NCI-H82 (cell line): ENCODE measurements at regions not wholly inside any gene's neighbourhood (a gene's known extent, or its start where the extent isn't known, plus 50 kb on each side); places are given as distances from the start of the nearest gene placed in this dataset.

Experiments used
- DNase-seq: peaks from one replicate; lab custom pipeline; 2025; lab: John Stamatoyannopoulos, UW

GRCh38 chr12:125193376-125194152 lies 128.3 kb downstream of the AACS start:
- DNase-seq, result peak; percentile 44

GRCh38 chr12:125194163-125194773 lies 129.0 kb downstream of the AACS start:
- DNase-seq, result peak; percentile 57

GRCh38 chr12:125194987-125195386 lies 129.8 kb downstream of the AACS start:
- DNase-seq, result no peak

- DNase-seq, result no peak
Measured at GRCh38 chr12:125197326-125197725, 132.1 kb downstream of the AACS start.

GRCh38 chr12:125198652-125199051 lies 133.4 kb downstream of the AACS start:
- peak; percentile 80 for DNase-seq

GRCh38 chr12:125201090-125201489 lies 135.9 kb downstream of the AACS start:
- DNase-seq, result no peak

GRCh38 chr12:125201940-125202339 lies 136.7 kb downstream of the AACS start:
- no peak for DNase-seq

- DNase-seq, result no peak
Measured at GRCh38 chr12:125202421-125202820, 137.2 kb downstream of the AACS start.

GRCh38 chr12:125203145-125203765 lies 138.0 kb downstream of the AACS start:
- DNase-seq, result peak; percentile 58

GRCh38 chr12:125205386-125205785 lies 140.2 kb downstream of the AACS start:
- peak; percentile 28 for DNase-seq

GRCh38 chr12:125206711-125207110 lies 141.5 kb downstream of the AACS start:
- no peak for DNase-seq

- peak; percentile 48 for DNase-seq
Measured at GRCh38 chr12:125208334-125208733, 143.1 kb downstream of the AACS start.

- DNase-seq, result peak; percentile 84
Measured at GRCh38 chr12:125208942-125209341, 143.7 kb downstream of the AACS start.

GRCh38 chr12:125210104-125210755 lies 145.0 kb downstream of the AACS start:
- no peak for DNase-seq

- no peak for DNase-seq
Measured at GRCh38 chr12:125211464-125211863, 146.2 kb downstream of the AACS start.

- no peak for DNase-seq
Measured at GRCh38 chr12:125214289-125214688, 149.1 kb downstream of the AACS start.

- DNase-seq, result no peak
Measured at GRCh38 chr12:125216756-125217155, 151.5 kb downstream of the AACS start.

GRCh38 chr12:125217308-125217707 lies 152.1 kb downstream of the AACS start:
- DNase-seq, result no peak

GRCh38 chr12:125218952-125219351 lies 153.7 kb downstream of the AACS start:
- no peak for DNase-seq

GRCh38 chr12:125220404-125221273 lies 155.4 kb downstream of the AACS start:
- DNase-seq, result peak; percentile 98

- DNase-seq, result no peak
Measured at GRCh38 chr12:125221602-125222001, 156.4 kb downstream of the AACS start.

GRCh38 chr12:125222876-125223275 lies 157.6 kb downstream of the AACS start:
- DNase-seq, result no peak
